HUES48 (cell line): ENCODE measurements at regions not wholly inside any gene's neighbourhood (a gene's known extent, or its start where the extent isn't known, plus 50 kb on each side); places are given as distances from the start of the nearest gene placed in this dataset.
"Not testable (repeated sequence)": the region's sequence is repeated elsewhere in the genome, so short reads cannot be mapped to it uniquely, and the experiment has no call there.

Source experiments
- H3K27ac ChIP-seq: one replicate; pipeline ENCODE4 v1.7.0; 2013; ENCODE audit warnings: low read depth, low read length, inconsistent platforms
- H3K27me3 ChIP-seq: 2 replicates; pipeline ENCODE4 v1.6.1; 2013; ENCODE audit warnings: mild to moderate bottlenecking, low read length; ENCODE audit not compliant: control insufficient read depth, insufficient read depth
- H3K36me3 ChIP-seq: 2 replicates; pipeline ENCODE4 v1.6.1; 2013; ENCODE audit warnings: low read length; ENCODE audit not compliant: control insufficient read depth, insufficient read depth
- H3K4me1 ChIP-seq: 2 replicates; pipeline ENCODE4 v1.6.1; 2013; ENCODE audit warnings: mild to moderate bottlenecking, low read length; ENCODE audit not compliant: control insufficient read depth, insufficient read depth
- H3K4me3 ChIP-seq: 2 replicates; pipeline ENCODE4 v1.5.1; 2013; ENCODE audit warnings: mild to moderate bottlenecking, low read depth, low read length
- H3K9ac ChIP-seq: 2 replicates; pipeline ENCODE4 v1.6.1; 2013; ENCODE audit warnings: mild to moderate bottlenecking, low read depth, low read length, moderate library complexity
- H3K9me3 ChIP-seq: 2 replicates; pipeline ENCODE4 v1.6.1; 2013; ENCODE audit warnings: low read length; ENCODE audit not compliant: control insufficient read depth, insufficient read depth

DNA sequence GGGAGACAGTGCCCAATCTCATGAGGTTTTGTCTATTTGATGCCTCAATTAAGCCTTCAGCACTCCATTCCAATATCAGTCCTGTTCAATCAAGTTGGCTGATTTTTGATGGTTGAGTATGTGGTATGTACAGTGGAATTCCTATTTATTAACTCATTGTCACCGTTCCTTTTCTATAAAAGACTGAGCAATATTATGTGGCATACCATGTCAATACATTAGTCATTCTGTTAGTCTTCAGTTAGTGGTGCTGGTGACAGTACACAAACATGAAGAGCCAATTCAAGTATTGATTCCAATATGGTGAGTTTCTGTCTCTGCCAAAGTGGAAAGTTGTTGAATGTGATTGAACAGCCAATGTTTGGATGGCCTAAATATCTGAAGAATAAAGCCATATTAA, 1343.9 kb downstream of the SUCLG1 start:
- H3K27ac ChIP-seq, result no peak overlapping the region
- H3K9me3 ChIP-seq, result peaks cover 3% of the 10 kb centered on the region; the same call in 1 of the 2 replicates
- H3K4me3 ChIP-seq, result no peak overlapping the region
- no peak overlapping the region for H3K9ac ChIP-seq
- H3K27me3 ChIP-seq, result no peaks in the 10 kb centered on the region
- H3K4me1 ChIP-seq, result no peaks in the 10 kb centered on the region
- no peaks in the 10 kb centered on the region for H3K36me3 ChIP-seq

DNA sequence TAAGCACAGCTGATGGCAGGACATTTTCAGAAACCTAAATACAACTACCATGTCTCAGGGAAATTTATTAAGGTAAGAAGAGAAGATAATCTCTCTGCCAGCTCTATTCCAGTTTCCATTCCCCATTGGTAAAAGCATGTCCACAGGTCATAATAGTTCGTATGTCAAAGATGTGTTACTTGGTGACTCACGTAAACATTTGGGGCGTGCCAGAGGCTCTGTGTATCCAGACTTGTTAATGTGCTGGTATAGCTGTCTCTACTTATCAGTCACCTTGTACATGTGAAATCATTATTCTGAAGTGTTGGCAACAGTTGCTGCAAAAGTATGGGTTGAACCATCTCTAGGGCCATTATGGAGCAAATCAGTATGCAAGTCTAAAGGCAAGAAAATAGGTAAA, 1345.1 kb downstream of the SUCLG1 start:
- H3K4me3 ChIP-seq, result no peak overlapping the region
- H3K4me1 ChIP-seq, result no peaks in the 10 kb centered on the region
- H3K27ac ChIP-seq, result no peak overlapping the region
- H3K36me3 ChIP-seq, result no peaks in the 10 kb centered on the region
- no peak overlapping the region for H3K9ac ChIP-seq
- peaks cover 14% of the 10 kb centered on the region; the same call in 1 of the 2 replicates for H3K9me3 ChIP-seq
- no peaks in the 10 kb centered on the region for H3K27me3 ChIP-seq

DNA sequence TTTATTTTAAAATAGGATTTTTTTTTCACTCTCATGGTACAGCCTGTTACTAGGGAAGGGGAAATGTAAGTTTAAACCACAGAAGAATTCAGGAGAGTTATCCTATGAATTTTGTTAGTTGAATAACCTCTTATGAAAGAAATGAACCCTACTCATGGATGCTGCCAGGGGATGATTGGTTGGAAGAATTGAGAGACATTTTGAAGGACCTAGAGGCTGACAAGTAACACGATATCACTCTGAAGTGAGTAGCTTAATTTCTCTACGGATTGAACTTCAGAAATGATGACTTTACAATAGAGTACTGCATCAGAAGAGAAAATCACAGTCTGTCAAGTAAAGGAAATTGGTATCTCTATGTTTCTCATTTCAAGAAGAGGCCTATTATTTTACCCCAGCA, 1346.2 kb downstream of the SUCLG1 start:
- Histone ChIP-seq H3K4me3 (no peak overlapping the region), H3K36me3 (no peaks in the 10 kb centered on the region), H3K9ac (no peak overlapping the region), H3K4me1 (no peaks in the 10 kb centered on the region), H3K27me3 (no peaks in the 10 kb centered on the region), H3K9me3 (peaks cover 16% of the 10 kb centered on the region; the same call in 1 of the 2 replicates), H3K27ac (no peak overlapping the region)

DNA sequence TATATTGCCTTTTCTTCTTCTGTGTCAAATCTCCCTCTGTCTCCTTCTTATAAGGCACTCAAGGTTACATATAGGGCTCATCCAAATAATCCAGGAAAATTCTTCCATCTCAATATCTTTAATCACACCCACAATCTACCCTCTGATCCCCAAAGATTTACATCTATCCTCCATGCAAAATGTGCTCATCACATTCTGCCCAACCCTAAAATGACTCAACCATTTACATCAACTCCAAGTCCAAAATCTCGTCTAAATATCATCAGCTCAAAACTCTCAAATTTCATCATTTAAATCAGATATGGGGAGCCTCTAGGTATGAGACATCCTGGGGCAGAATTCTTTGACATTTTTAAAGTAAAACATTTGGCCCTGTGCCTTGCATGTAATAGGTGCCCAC, 1349.8 kb downstream of the SUCLG1 start:
- Histone ChIP-seq H3K4me1 (peaks cover 2% of the 10 kb centered on the region; the same call in 1 of the 2 replicates), H3K27ac (no peak overlapping the region), H3K27me3 (no peaks in the 10 kb centered on the region), H3K9ac (no peak overlapping the region), H3K9me3 (peaks cover 16% of the 10 kb centered on the region; the same call in 1 of the 2 replicates), H3K4me3 (no peak overlapping the region), H3K36me3 (no peaks in the 10 kb centered on the region)

DNA sequence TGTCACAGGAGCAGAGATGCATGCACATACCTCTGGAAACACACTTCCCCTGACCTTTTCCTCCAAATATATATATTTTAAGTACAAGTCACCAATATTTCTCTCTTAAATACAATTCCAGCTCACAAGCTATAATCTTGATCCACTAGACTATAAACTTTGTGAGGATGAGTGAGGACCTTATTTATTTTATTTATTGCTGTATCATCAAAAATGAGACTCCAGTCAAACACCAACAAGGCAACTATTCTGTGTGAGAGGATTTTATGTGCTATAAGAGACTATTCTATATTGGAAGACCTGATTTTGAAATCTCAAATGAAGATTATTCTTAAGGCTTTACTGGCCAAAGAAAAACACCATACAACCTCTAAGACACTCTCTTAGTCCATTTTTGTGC, 1352.2 kb downstream of the SUCLG1 start:
- Histone ChIP-seq H3K36me3 (no peaks in the 10 kb centered on the region), H3K27ac (no peak overlapping the region), H3K9me3 (peaks cover 16% of the 10 kb centered on the region; the same call in 1 of the 2 replicates), H3K4me1 (peaks cover 9% of the 10 kb centered on the region; the same call in 1 of the 2 replicates), H3K9ac (no peak overlapping the region), H3K27me3 (no peaks in the 10 kb centered on the region), H3K4me3 (no peak overlapping the region)

DNA sequence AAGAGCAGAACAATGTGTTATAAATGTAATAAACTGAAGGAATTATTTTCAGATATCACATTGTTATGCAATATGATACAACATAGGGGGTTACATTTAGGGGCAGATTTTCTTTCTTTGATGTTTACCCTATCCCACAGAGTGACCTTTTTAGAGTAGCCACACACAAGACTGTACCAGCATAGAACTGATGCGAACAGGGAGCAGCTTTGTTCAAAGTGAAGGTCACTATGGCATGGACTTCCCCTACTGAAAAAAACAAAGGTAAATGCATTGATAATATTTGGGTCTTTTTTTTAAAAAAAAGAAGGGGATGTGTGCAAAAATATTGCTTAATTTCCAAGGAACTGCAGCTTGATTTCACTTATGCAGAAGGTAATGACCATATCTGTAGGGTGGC, 1354.9 kb downstream of the SUCLG1 start:
- H3K9ac ChIP-seq, result no peak overlapping the region
- H3K27me3 ChIP-seq, result no peaks in the 10 kb centered on the region
- peaks cover 5% of the 10 kb centered on the region; the same call in 1 of the 2 replicates for H3K9me3 ChIP-seq
- no peak overlapping the region for H3K27ac ChIP-seq
- H3K4me3 ChIP-seq, result no peak overlapping the region
- H3K4me1 ChIP-seq, result peaks cover 9% of the 10 kb centered on the region; the same call in 1 of the 2 replicates
- H3K36me3 ChIP-seq, result no peaks in the 10 kb centered on the region

DNA sequence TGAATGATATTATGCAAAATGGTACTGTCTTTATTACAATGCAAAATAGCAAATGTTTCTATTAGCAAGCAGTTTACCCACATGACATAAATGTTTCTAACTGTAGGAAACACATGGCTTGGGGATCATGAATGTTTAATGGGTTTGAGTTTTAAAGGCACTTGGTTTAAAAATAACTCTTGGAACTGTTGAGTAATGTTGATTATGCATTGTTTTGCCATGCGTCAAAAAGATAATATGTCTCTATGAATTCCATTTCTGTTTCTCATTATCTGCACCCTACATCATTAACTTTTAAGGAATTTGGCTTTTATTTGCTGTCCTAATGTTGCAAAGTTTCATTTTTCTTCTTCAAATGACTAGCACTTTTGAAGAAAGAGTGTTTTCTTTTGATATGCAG, 1355.5 kb downstream of the SUCLG1 start:
- no peak overlapping the region for H3K4me3 ChIP-seq

DNA sequence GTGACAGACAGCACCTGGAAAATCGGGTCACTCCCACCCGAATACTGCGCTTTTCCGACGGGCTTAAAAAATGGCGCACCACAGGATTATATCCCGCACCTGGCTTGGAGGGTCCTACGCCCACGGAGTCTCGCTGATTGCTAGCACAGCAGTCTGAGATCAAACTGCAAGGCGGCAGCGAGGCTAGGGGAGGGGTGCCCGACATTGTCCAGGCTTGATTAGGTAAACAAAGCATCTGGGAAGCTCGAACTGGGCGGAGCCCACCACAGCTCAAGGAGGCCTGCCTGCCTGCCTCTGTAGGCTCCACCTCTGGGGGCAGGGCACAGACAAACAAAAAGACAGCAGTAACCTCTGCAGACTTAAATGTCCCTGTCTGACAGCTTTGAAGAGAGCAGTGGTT, 1370.0 kb downstream of the SUCLG1 start:
- H3K9me3 ChIP-seq, H3K9ac ChIP-seq, H3K27me3 ChIP-seq, H3K27ac ChIP-seq, H3K4me3 ChIP-seq, H3K36me3 ChIP-seq, H3K4me1 ChIP-seq: not testable (repeated sequence)

More for the DNA sequence above, 1355.5 kb downstream of the SUCLG1 start:
- no peaks in the 10 kb centered on the region for H3K36me3 ChIP-seq
- no peak overlapping the region for H3K9ac ChIP-seq
- no peaks in the 10 kb centered on the region; the same call in 1 of the 2 replicates for H3K9me3 ChIP-seq
- H3K27me3 ChIP-seq, result no peaks in the 10 kb centered on the region
- H3K27ac ChIP-seq, result no peak overlapping the region
- H3K4me1 ChIP-seq, result peaks cover 9% of the 10 kb centered on the region; the same call in 1 of the 2 replicates

DNA sequence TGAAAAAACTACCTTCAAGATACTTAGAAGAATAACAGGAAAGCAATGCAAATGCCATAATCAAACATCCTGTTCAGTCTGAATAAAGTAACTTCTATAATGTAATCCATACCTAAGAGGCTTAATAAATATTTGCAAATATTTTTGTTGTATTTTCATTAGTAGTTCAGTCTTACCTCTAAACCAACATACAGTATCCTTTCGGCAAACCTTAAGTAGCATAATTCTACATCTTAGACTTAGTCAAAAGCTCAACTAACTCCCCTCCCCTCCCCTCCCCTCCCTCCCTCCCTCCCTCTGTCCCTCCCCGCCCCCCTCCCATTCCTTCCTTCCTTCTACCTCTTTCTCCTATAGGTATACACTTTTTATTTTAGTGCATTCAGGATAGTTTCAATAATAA, 1373.2 kb downstream of the SUCLG1 start:
- Histone ChIP-seq H3K36me3 (no peaks in the 10 kb centered on the region), H3K27ac (no peak overlapping the region), H3K9ac (no peak overlapping the region), H3K4me1 (no peaks in the 10 kb centered on the region), H3K27me3 (no peaks in the 10 kb centered on the region), H3K4me3 (no peak overlapping the region), H3K9me3 (no peaks in the 10 kb centered on the region)

DNA sequence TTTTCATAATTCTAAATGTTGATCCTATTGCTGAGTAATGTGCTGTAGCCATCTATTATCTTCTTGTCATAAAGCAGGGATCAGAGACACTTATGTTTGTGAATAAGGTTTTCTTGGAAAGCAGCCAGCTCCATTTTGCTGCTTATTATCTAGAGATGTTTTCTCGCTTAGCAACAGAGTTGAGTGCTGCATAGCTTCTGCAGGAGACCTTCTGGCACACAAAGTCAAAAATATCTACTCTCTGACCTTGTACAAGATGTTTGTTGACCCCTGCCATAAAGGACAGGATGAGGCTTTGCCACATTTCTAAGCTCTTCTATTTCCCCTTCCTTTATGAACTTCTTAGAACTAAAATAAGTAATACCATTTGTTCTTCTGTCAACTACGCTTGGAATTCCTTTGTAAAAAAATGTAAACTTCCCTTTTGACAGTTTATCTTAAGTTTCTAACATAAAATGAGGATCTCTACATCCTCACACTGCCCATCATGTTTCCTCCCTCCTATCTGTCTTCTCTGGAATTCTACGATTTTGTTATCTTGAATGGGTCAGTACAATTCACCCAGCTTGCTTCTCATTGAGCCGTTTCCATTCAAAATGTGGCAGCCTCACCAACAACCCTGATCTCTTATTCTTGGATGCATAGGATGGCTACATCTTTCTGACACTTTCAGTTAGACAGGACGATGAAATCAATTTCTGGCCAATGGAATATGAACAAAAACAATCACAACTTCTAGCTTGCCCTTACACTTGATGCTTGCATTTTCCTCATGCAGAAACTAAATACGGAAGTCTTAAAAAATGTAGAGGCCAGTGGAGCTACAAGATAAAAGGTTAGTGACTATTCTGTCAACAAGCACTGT, 1377.0 kb downstream of the SUCLG1 start:
- Histone ChIP-seq H3K4me1 (no peaks in the 10 kb centered on the region), H3K36me3 (no peaks in the 10 kb centered on the region), H3K27me3 (no peaks in the 10 kb centered on the region), H3K9me3 (no peaks in the 10 kb centered on the region), H3K4me3 (no peak overlapping the region), H3K9ac (no peak overlapping the region), H3K27ac (no peak overlapping the region)

DNA sequence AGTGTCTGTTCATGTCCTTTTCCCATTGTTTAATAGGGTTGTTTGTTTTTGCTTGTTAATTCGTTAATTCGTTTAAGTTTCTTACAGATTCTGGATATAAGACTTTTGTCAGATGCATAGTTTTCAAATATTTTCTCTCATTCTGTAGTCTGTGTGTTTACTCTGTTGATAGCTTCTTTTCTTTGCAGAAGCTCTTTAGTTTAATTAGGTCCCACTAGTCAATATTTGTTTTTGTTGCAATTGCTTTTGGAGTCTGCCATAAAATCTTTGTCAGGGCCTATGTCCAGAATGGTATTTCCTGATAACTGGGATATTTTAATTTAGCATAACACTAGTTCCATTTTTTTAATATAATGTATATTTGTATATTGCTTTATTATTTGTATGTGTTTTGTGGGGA, 1380.1 kb downstream of the SUCLG1 start:
- H3K4me3 ChIP-seq, result no peak overlapping the region
- no peaks in the 10 kb centered on the region for H3K36me3 ChIP-seq

More for the DNA sequence above, 1380.1 kb downstream of the SUCLG1 start:
- no peak overlapping the region for H3K9ac ChIP-seq
- no peaks in the 10 kb centered on the region for H3K27me3 ChIP-seq
- H3K9me3 ChIP-seq, result no peaks in the 10 kb centered on the region
- no peak overlapping the region for H3K27ac ChIP-seq
- H3K4me1 ChIP-seq, result no peaks in the 10 kb centered on the region
